ENCODE measurements at regions not wholly inside any gene's neighbourhood (a gene's known extent, or its start where the extent isn't known, plus 50 kb on each side); places are given as distances from the start of the nearest gene placed in this dataset.
"Not testable (repeated sequence)": the region's sequence is repeated elsewhere in the genome, so short reads cannot be mapped to it uniquely, and the experiment has no call there.

GRCh38 chr6:74208239-74208638, 512.2 kb downstream of the CD109 start:
- no peaks in the 10 kb centered on the region for H3K27me3 Mint-ChIP-seq
- no peak for DNase-seq
- H3K27ac Mint-ChIP-seq = no peak overlapping the region
- no peak overlapping the region for H3K4me3 Mint-ChIP-seq
- H3K9me3 Mint-ChIP-seq = peaks cover 12 to 16% of the 10 kb centered on the region in 2 donors
- no peaks in the 10 kb centered on the region for H3K4me1 Mint-ChIP-seq
- ATAC-seq = no peak

GRCh38 chr6:74199215-74199915, 503.4 kb downstream of the CD109 start:
- DNase-seq (no peak), ATAC-seq (no peak)
- Mint-ChIP-seq H3K27me3 (no peaks in the 10 kb centered on the region), H3K4me1 (no peaks in the 10 kb centered on the region), H3K27ac (no peak overlapping the region), H3K4me3 (no peak overlapping the region), H3K9me3 (peaks cover 0 to 4% of the 10 kb centered on the region in 2 donors)

- no peak overlapping the region for H3K27ac Mint-ChIP-seq
- ATAC-seq (no peak), DNase-seq (no peak)
- H3K4me3 Mint-ChIP-seq = no peak overlapping the region
- H3K9me3 Mint-ChIP-seq = no peaks in the 10 kb centered on the region
- H3K4me1 Mint-ChIP-seq = no peaks in the 10 kb centered on the region
- no peaks in the 10 kb centered on the region for H3K27me3 Mint-ChIP-seq
These were observed 501.3 kb downstream of the CD109 start for GRCh38 chr6:74197310-74197709.

- Mint-ChIP-seq H3K9me3 (peaks cover 10 to 14% of the 10 kb centered on the region in 2 donors), H3K4me1 (no peaks in the 10 kb centered on the region), H3K4me3 (no peak overlapping the region), H3K27ac (no peak overlapping the region), H3K27me3 (no peaks in the 10 kb centered on the region)
- no peak for DNase-seq
- ATAC-seq = no peak
These were observed 491.8 kb downstream of the CD109 start for GRCh38 chr6:74187811-74188210.

GRCh38 chr6:74182992-74183391, 487.0 kb downstream of the CD109 start:
- Mint-ChIP-seq H3K4me3 (no peak overlapping the region), H3K4me1 (no peaks in the 10 kb centered on the region), H3K9me3 (peaks cover 8 to 10% of the 10 kb centered on the region in 2 donors), H3K27ac (no peak overlapping the region), H3K27me3 (no peaks in the 10 kb centered on the region)
- ATAC-seq (no peak), DNase-seq (no peak)

GRCh38 chr6:74181471-74181870, 485.5 kb downstream of the CD109 start:
- ATAC-seq (no peak), DNase-seq (no peak)
- H3K27ac Mint-ChIP-seq = no peak overlapping the region
- peaks cover 8 to 10% of the 10 kb centered on the region in 2 donors for H3K9me3 Mint-ChIP-seq
- H3K4me1 Mint-ChIP-seq = no peaks in the 10 kb centered on the region
- no peaks in the 10 kb centered on the region for H3K27me3 Mint-ChIP-seq
- H3K4me3 Mint-ChIP-seq = no peak overlapping the region

GRCh38 chr6:74177506-74177905, 481.5 kb downstream of the CD109 start:
- H3K4me1 Mint-ChIP-seq = no peaks in the 10 kb centered on the region
- H3K27me3 Mint-ChIP-seq = no peaks in the 10 kb centered on the region
- H3K4me3 Mint-ChIP-seq = no peak overlapping the region

GRCh38 chr6:74170550-74170949, 474.5 kb downstream of the CD109 start:
- H3K4me1 Mint-ChIP-seq, ATAC-seq, H3K27ac Mint-ChIP-seq, H3K4me3 Mint-ChIP-seq, H3K27me3 Mint-ChIP-seq, DNase-seq, H3K9me3 Mint-ChIP-seq: not testable (repeated sequence)

More at GRCh38 chr6:74177506-74177905, 481.5 kb downstream of the CD109 start:
- H3K27ac Mint-ChIP-seq = no peak overlapping the region
- DNase-seq (no peak), ATAC-seq (no peak)
- H3K9me3 Mint-ChIP-seq = no peaks in the 10 kb centered on the region

- Mint-ChIP-seq H3K9me3 (peaks cover 0 to 4% of the 10 kb centered on the region in 2 donors), H3K27me3 (no peaks in the 10 kb centered on the region), H3K4me3 (no peak overlapping the region), H3K4me1 (no peaks in the 10 kb centered on the region), H3K27ac (no peak overlapping the region)
- ATAC-seq = no peak
- DNase-seq = no peak
These were observed 474.1 kb downstream of the CD109 start for GRCh38 chr6:74170118-74170517.

- no peaks in the 10 kb centered on the region for H3K4me1 Mint-ChIP-seq
These were observed 472.0 kb downstream of the CD109 start for GRCh38 chr6:74167976-74168375.

GRCh38 chr6:74167511-74167910, 471.5 kb downstream of the CD109 start:
- ATAC-seq = no peak
- no peak for DNase-seq

More at GRCh38 chr6:74167976-74168375, 472.0 kb downstream of the CD109 start:
- Mint-ChIP-seq H3K4me3 (no peak overlapping the region), H3K27ac (no peak overlapping the region), H3K9me3 (peaks cover 0 to 4% of the 10 kb centered on the region in 2 donors), H3K27me3 (no peaks in the 10 kb centered on the region)
- DNase-seq (no peak), ATAC-seq (no peak)

GRCh38 chr6:74166849-74167248, 470.8 kb downstream of the CD109 start:
- Mint-ChIP-seq H3K27me3 (no peaks in the 10 kb centered on the region), H3K9me3 (peaks cover 0 to 4% of the 10 kb centered on the region in 2 donors), H3K4me3 (no peak overlapping the region), H3K4me1 (no peaks in the 10 kb centered on the region), H3K27ac (peak overlapping the region; percentile 21 to 90)
- no peak for DNase-seq
- ATAC-seq = no peak

More at GRCh38 chr6:74167511-74167910, 471.5 kb downstream of the CD109 start:
- H3K4me3 Mint-ChIP-seq = no peak overlapping the region
- no peaks in the 10 kb centered on the region for H3K27me3 Mint-ChIP-seq
- H3K27ac Mint-ChIP-seq = no peak overlapping the region
- no peaks in the 10 kb centered on the region for H3K4me1 Mint-ChIP-seq
- H3K9me3 Mint-ChIP-seq = peaks cover 0 to 4% of the 10 kb centered on the region in 2 donors

GRCh38 chr6:74161380-74161779, 465.4 kb downstream of the CD109 start:
- Mint-ChIP-seq H3K27me3 (no peaks in the 10 kb centered on the region), H3K4me3 (no peak overlapping the region), H3K9me3 (peaks cover 0 to 4% of the 10 kb centered on the region in 2 donors), H3K4me1 (no peaks in the 10 kb centered on the region), H3K27ac (no peak overlapping the region)
- DNase-seq (no peak), ATAC-seq (no peak)

- H3K9me3 Mint-ChIP-seq = no peaks in the 10 kb centered on the region
- no peak overlapping the region for H3K27ac Mint-ChIP-seq
- H3K4me3 Mint-ChIP-seq = no peak overlapping the region
- H3K4me1 Mint-ChIP-seq = no peaks in the 10 kb centered on the region
- H3K27me3 Mint-ChIP-seq = no peaks in the 10 kb centered on the region
- DNase-seq (no peak), ATAC-seq (no peak)
These were observed 456.2 kb downstream of the CD109 start for GRCh38 chr6:74152096-74152675.

- Mint-ChIP-seq H3K4me1 (no peaks in the 10 kb centered on the region), H3K9me3 (peaks cover 0 to 4% of the 10 kb centered on the region in 2 donors), H3K27me3 (no peaks in the 10 kb centered on the region), H3K4me3 (no peak overlapping the region), H3K27ac (no peak overlapping the region)
- DNase-seq (no peak), ATAC-seq (no peak)
These were observed 449.9 kb downstream of the CD109 start for GRCh38 chr6:74145931-74146330.

- ATAC-seq (no peak), DNase-seq (no peak)
- Mint-ChIP-seq H3K9me3 (peaks cover 0 to 8% of the 10 kb centered on the region in 2 donors), H3K4me1 (no peaks in the 10 kb centered on the region), H3K27me3 (no peaks in the 10 kb centered on the region), H3K4me3 (no peak overlapping the region), H3K27ac (no peak overlapping the region)
These were observed 441.9 kb downstream of the CD109 start for GRCh38 chr6:74137911-74138310.

Data from stimulated activated naive CD8-positive, alpha-beta T cell treated with anti-CD3 and anti-CD28 coated beads, Interleukin-15, amount 100 ng/mL, for 72 hours (primary cell).